Activated T-helper 1 cell treated with anti-CD3 and anti-CD28 coated beads, Interleukin-12 subunit alpha, Interleukin-12 subunit beta, Interleukin-2, Interleukin-4 antibody, amounts not matched to agents 30 ng/mL and 10 ng/mL and 1 ng/mL, durations not matched to agents 14 hours and 24 hours and 36 hours (primary cell): ENCODE measurements at regions not wholly inside any gene's neighbourhood (a gene's known extent, or its start where the extent isn't known, plus 50 kb on each side); places are given as distances from the start of the nearest gene placed in this dataset.

Source experiments
- DNase-seq: peaks from one replicate; pipeline ENCODE4 v3.0.0; 2021; ENCODE audit warnings: low spot score
- H3K27ac Mint-ChIP-seq: one replicate; pipeline ENCODE4 v1.8.0; 2021; ENCODE audit warnings: mild to moderate bottlenecking, mixed read lengths
- H3K27me3 Mint-ChIP-seq: one replicate; pipeline ENCODE4 v1.8.0; 2022; ENCODE audit warnings: mild to moderate bottlenecking, moderate library complexity, mixed read lengths; ENCODE audit not compliant: insufficient read depth
- H3K36me3 Mint-ChIP-seq: one replicate; pipeline ENCODE4 v1.8.0; 2021; ENCODE audit warnings: low read depth, mixed read lengths
- H3K4me1 Mint-ChIP-seq: one replicate; pipeline ENCODE4 v1.8.0; 2021; ENCODE audit warnings: low read depth, mixed read lengths
- H3K4me3 Mint-ChIP-seq: one replicate; pipeline ENCODE4 v1.8.0; 2021; ENCODE audit warnings: mild to moderate bottlenecking, moderate library complexity, mixed read lengths
- H3K9me3 Mint-ChIP-seq: one replicate; pipeline ENCODE4 v1.8.0; 2021; ENCODE audit warnings: mixed read lengths
- intact Hi-C: fragments of 100-400 bp; cut with micrococcal nuclease; formaldehyde crosslinking; loops from one replicate; pipeline ENCODE4 v1.15.1; 2024

DNA sequence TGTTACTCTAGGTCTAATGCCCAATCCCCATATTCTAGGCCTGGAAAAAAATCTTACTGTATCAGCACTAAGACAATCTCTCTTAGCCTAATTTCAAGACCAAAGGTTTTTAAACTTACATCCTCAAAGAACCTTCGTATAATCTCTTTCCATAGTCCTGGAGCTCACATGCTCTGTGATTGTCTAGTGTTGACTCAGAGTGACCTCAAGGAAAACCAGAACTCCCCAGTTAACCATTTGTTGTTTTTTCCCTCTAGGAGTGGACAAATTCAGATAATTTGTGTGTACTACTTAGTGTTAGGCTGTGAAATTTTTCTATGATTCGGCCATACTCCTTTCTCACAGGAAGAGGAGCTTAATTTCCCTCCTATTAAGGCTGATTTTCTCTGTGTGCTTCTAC lies 536.1 kb downstream of the SLC4A3 start:
- no peak overlapping the region for H3K27ac Mint-ChIP-seq

DNA sequence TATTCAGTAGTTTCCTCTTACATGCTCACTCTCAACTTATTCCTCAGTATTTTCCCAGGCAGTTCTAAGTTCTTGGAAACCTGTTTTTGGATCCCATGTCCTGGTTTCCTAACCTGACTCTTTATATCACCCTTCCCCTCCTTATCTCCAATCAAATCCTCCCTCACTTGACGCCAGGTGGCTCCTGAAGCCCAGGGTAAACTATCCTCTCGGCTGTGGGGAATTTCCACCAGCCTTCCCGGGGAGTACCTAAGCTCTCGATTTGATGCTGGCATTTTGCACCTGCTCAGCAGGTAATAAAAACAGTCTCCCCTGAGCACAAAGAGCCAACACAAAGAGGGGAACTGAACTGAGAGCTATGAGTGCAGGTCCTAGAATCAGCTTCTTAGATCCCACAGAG lies 538.0 kb downstream of the SLC4A3 start:
- no peaks in the 10 kb centered on the region for H3K27me3 Mint-ChIP-seq
- no peaks in the 10 kb centered on the region for H3K4me1 Mint-ChIP-seq
- intact Hi-C loops, result no loop called here
- no peaks in the 10 kb centered on the region for H3K9me3 Mint-ChIP-seq
- DNase-seq, result no peak
- H3K4me3 Mint-ChIP-seq, result no peak overlapping the region
- H3K36me3 Mint-ChIP-seq, result no peaks in the 10 kb centered on the region
- H3K27ac Mint-ChIP-seq, result no peak overlapping the region

More for the DNA sequence above, 536.1 kb downstream of the SLC4A3 start:
- no peaks in the 10 kb centered on the region for H3K4me1 Mint-ChIP-seq
- intact Hi-C loops, result no loop called here
- H3K27me3 Mint-ChIP-seq, result no peaks in the 10 kb centered on the region
- H3K36me3 Mint-ChIP-seq, result no peaks in the 10 kb centered on the region
- no peak overlapping the region for H3K4me3 Mint-ChIP-seq
- DNase-seq, result no peak
- no peaks in the 10 kb centered on the region for H3K9me3 Mint-ChIP-seq

DNA sequence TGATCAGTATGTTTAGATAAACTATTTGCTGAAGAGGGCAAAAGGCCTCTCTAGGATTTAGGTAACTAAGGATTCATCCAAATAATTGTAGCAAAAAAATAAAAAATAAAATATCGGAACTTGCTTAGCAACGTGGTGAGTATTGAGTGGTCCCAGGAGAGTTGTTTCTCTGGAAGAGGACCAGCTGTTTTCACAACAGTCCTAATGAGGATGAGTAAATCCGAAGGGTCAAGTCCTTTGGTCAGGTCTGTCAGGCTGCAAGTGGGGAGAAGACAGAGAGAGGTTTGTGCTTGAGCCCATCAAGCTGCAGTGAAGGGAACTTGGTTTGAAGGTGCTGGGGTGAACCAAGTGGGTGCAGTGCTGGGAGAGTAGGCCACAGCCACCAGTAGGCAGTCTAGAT lies 539.2 kb downstream of the SLC4A3 start:
- H3K27ac Mint-ChIP-seq, result no peak overlapping the region
- intact Hi-C loops, result no loop called here
- H3K9me3 Mint-ChIP-seq, result no peaks in the 10 kb centered on the region

DNA sequence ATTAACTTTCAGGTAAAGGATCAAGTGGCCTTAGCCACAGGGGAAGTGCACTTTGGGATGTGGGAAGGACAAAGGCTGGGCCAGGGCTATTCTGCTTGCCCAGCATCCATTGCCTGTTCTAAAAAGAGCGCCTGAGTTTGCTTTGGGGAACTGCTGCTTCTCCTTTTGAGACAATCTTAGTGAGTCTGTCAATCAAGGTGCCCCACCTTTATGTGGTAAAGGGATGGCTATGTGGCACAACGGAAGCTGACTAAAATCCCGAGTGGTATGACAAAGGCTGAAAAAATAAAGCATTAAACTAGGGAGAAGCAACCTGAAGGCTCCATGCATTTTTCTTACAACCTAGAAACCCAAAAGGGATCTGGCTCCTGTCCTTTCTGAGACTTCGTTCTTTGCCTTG lies 540.5 kb downstream of the SLC4A3 start:
- Mint-ChIP-seq H3K4me1 (no peaks in the 10 kb centered on the region), H3K27ac (no peak overlapping the region), H3K36me3 (no peaks in the 10 kb centered on the region), H3K27me3 (no peaks in the 10 kb centered on the region), H3K4me3 (no peak overlapping the region), H3K9me3 (no peaks in the 10 kb centered on the region)
- intact Hi-C loops, result no loop called here
- DNase-seq, result no peak

More for the DNA sequence above, 539.2 kb downstream of the SLC4A3 start:
- no peak overlapping the region for H3K4me3 Mint-ChIP-seq
- H3K27me3 Mint-ChIP-seq, result no peaks in the 10 kb centered on the region
- no peaks in the 10 kb centered on the region for H3K4me1 Mint-ChIP-seq
- no peak for DNase-seq
- H3K36me3 Mint-ChIP-seq, result no peaks in the 10 kb centered on the region

DNA sequence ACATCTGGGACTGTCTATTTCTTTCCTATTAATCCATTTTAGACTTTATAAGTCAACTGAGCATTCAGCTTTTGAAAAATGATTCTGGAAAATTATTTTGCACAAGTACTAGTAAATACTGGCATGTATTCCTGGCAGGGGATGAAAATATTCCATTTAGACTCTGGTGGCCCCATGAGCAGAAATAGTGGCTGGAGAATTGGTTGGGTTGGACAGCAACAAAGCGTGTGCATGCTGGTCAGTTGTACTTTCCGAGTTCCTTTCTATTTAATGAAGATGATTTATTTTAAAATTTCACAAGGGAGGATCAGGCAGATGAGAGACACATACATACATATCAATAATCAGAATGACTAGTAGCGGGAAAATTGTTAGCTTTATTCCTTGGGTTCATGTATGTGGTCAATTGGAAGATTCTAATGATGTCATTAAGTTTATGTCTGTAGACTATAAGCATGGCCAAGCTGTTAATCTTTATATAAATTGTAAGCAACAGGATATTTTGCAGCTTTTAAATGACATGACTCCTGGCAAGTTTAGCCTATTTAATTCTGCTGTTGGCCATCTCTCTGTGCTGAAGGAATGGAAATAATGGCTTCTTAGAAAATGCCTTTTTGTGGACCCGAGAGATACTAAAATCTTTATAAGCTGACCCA lies 541.6 kb downstream of the SLC4A3 start:
- Mint-ChIP-seq H3K9me3 (no peaks in the 10 kb centered on the region), H3K27ac (no peak overlapping the region), H3K4me1 (no peaks in the 10 kb centered on the region), H3K36me3 (no peaks in the 10 kb centered on the region), H3K4me3 (no peak overlapping the region), H3K27me3 (no peaks in the 10 kb centered on the region)
- no peak for DNase-seq
- intact Hi-C loops, result no loop called here

DNA sequence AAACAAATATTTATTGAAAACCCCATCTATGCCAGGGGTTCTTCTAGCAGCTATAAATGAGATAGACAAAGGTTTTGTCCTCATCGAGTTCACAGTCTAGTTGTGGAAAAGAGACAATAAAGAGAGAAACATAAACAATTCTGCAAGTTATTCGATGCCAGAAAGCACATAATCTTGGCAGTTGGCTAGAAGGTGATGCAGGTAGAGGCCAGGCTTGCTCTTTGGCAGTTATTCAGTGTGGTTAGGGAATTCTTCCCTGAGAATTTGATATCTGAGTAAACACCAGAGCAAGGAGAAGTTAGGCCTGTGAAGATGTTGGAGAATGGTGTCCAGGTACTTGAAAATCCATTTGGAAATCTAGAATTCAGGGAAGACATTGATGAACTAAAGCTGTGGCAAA lies 547.4 kb downstream of the SLC4A3 start:
- H3K27me3 Mint-ChIP-seq, result no peaks in the 10 kb centered on the region
- intact Hi-C loops, result no loop called here
- no peaks in the 10 kb centered on the region for H3K36me3 Mint-ChIP-seq
- H3K27ac Mint-ChIP-seq, result no peak overlapping the region
- H3K4me1 Mint-ChIP-seq, result no peaks in the 10 kb centered on the region
- no peak for DNase-seq
- no peaks in the 10 kb centered on the region for H3K9me3 Mint-ChIP-seq
- H3K4me3 Mint-ChIP-seq, result no peak overlapping the region

DNA sequence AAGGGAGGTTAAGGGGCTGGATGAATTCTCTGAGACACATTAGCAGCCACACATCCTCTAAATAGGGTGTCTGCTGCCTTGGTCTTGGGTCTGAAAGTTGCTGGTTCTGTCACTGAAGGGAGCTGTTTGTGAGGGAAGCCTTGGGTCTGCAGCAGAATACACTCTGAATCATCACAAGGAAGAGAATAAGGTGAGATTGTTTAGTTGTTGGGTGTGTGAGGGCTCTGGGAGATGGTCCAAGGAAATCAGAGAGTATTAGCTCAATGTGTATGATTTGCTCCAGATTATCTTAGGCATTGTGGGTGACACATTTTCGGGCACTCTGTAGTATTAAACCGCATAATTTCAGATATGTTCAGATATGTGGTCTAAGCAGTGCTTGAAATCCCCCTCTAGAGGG lies 548.5 kb downstream of the SLC4A3 start:
- no peak for DNase-seq
- H3K4me3 Mint-ChIP-seq, result no peak overlapping the region
- H3K36me3 Mint-ChIP-seq, result no peaks in the 10 kb centered on the region
- no peak overlapping the region for H3K27ac Mint-ChIP-seq
- no peaks in the 10 kb centered on the region for H3K9me3 Mint-ChIP-seq
- H3K27me3 Mint-ChIP-seq, result no peaks in the 10 kb centered on the region
- intact Hi-C loops, result no loop called here
- no peaks in the 10 kb centered on the region for H3K4me1 Mint-ChIP-seq

DNA sequence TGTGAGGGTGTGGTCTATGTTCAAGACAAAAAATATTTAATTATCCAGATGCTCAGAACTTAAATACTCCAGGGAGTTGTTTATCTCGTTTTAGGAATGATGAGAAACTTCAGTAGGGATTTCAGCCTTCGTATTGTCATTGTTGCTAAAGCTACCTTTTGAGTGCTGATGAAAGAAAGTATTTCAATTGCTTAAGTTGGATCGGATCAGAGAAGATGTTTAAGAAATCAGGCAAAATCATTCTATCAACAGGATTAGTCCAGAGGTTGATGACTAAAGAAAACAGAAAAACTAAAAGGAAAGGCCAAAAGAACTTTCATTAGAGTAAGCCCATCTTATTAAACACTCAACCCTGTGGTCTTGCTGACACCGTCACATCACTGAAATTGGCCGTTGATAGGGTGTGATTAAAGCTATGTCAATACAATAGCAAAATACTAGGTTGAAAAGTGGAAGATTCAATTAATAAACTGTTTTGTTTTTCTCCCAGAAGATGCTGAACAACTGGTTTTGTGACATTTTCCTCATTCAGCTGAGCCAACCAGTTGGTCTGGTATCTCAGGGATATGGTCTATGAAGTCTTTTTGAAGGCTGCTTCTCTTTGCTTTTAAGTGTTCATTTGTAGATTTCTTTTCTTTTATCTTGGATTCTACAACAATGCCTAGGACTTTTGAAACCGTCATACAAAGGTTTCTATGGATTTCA lies 551.7 kb downstream of the SLC4A3 start:
- H3K4me1 Mint-ChIP-seq, result no peaks in the 10 kb centered on the region
- H3K36me3 Mint-ChIP-seq, result no peaks in the 10 kb centered on the region
- no peak overlapping the region for H3K27ac Mint-ChIP-seq
- H3K4me3 Mint-ChIP-seq, result no peak overlapping the region
- intact Hi-C loops, result no loop called here
- no peaks in the 10 kb centered on the region for H3K9me3 Mint-ChIP-seq
- H3K27me3 Mint-ChIP-seq, result no peaks in the 10 kb centered on the region
- DNase-seq, result no peak

DNA sequence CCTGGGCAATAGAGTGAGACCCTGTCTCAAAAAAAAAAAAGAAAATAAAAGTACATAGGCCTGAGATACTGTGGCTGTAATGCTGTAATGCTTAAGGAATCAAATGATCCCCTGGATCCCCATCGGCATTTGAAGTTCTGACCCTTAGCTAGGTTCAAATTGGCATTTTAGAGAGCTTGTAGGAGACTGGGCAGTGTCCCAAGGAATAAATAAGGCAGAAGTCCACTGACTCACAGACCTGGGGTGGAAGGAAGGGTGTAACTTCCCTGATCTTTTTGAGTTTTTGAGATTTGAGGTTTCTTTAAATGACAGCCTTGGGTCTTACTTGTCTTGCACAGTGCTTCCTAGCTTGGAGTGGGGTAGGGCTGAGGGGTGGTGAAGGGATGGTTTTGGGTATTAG lies 553.7 kb downstream of the SLC4A3 start:
- intact Hi-C loops, result no loop called here
- no peak overlapping the region for H3K27ac Mint-ChIP-seq
- H3K9me3 Mint-ChIP-seq, result no peaks in the 10 kb centered on the region
- H3K27me3 Mint-ChIP-seq, result no peaks in the 10 kb centered on the region
- no peak for DNase-seq
- H3K4me1 Mint-ChIP-seq, result no peaks in the 10 kb centered on the region
- H3K4me3 Mint-ChIP-seq, result no peak overlapping the region
- H3K36me3 Mint-ChIP-seq, result no peaks in the 10 kb centered on the region

DNA sequence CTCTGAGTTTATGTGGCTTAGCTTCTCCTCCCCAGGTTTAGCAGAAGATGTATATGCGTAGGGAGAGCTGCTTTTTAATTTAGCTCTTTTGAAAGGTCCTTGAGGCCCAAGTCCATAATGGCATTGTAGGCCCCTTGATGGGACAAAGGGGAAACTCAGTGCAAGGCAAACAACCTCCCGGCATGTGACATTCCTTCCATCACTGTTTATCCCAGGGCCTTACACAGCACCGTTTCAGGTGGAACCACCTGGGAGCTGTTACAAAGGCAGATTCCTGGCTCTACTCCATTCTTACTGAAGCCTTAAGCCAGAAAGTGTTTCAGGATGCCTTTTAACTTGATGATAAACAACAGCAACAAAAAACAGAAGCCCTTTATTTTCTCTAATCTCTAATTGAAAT lies 555.4 kb downstream of the SLC4A3 start:
- Mint-ChIP-seq H3K27ac (no peak overlapping the region), H3K4me3 (no peak overlapping the region), H3K4me1 (no peaks in the 10 kb centered on the region), H3K9me3 (no peaks in the 10 kb centered on the region), H3K27me3 (no peaks in the 10 kb centered on the region), H3K36me3 (no peaks in the 10 kb centered on the region)
- intact Hi-C loops, result no loop called here
- no peak for DNase-seq

DNA sequence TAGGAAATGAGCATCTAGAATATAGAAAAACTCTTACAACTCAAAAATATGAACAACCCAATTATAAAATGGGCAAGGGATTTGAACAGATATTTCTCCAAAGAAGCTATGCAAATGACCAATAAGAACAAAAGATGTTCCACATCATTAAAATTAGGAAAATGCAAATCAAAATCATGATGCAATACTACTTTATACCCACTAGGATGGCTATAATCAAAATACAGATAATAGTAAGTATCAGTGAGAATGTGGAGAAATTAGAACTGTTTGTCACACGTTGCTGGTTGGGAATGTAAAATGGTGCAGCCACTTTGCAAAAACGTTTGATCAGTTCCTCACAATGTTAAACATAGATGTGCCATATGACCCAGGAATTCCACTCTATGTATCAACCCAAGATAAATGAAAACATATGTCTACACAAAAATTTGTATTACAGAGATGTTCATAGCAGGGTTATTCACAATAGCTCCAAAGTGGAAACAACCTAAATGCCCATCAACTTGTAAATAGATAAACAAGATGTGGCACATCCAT lies 558.4 kb downstream of the SLC4A3 start:
- H3K9me3 Mint-ChIP-seq, result peaks cover 5% of the 10 kb centered on the region
- H3K27me3 Mint-ChIP-seq, result no peaks in the 10 kb centered on the region
- no peaks in the 10 kb centered on the region for H3K36me3 Mint-ChIP-seq
- DNase-seq, result no peak
- H3K27ac Mint-ChIP-seq, result no peak overlapping the region
- intact Hi-C loops, result no loop called here
- no peaks in the 10 kb centered on the region for H3K4me1 Mint-ChIP-seq
- no peak overlapping the region for H3K4me3 Mint-ChIP-seq

DNA sequence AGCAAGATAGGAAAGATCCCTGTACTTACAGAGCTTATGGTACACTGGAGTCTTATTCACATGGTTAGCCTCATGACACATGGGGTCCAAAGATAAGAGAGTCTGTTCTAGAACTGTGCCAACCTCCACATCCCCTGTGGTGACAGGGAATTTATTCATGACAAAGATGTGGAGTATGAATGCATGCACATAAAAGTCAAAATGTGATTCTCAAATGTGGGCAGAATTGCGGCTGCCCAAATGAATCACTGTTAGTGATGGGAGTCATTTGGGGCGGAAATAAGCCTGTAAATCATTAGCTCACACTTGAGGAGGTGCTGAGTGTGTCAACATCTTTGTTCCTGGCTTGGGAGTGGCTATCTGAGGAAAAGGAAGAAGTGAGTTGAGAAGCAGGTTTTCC lies 560.6 kb downstream of the SLC4A3 start:
- Mint-ChIP-seq H3K27ac (no peak overlapping the region), H3K9me3 (peaks cover 11% of the 10 kb centered on the region), H3K36me3 (no peaks in the 10 kb centered on the region), H3K4me1 (no peaks in the 10 kb centered on the region), H3K27me3 (no peaks in the 10 kb centered on the region), H3K4me3 (no peak overlapping the region)
- no peak for DNase-seq
- intact Hi-C loops, result no loop called here

DNA sequence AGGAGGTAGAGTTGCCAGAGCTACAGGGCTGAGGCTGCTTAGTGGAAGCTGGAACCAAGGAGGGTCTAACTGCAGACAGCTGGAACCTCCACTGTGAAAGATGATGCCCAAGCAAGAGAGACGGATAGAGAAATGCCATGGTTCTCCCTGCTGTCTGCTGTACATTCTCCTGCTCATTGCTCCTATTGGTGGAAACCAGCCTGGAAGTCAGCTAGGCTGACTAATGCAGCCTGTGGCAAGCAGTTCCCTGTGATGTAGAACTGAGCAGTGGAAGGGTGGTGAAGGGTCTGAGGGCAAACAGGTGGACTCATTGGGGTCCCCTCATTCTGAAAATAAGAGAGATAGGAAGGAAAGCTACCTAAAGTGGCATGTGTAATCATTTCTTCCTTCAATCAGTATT lies 563.6 kb downstream of the SLC4A3 start:
- Mint-ChIP-seq H3K9me3 (peaks cover 11% of the 10 kb centered on the region), H3K27me3 (no peaks in the 10 kb centered on the region), H3K27ac (no peak overlapping the region), H3K4me1 (no peaks in the 10 kb centered on the region), H3K36me3 (no peaks in the 10 kb centered on the region), H3K4me3 (no peak overlapping the region)
- DNase-seq, result no peak
- intact Hi-C loops, result no loop called here
